ENCODE measurements at regions not wholly inside any gene's neighbourhood (a gene's known extent, or its start where the extent isn't known, plus 50 kb on each side); places are given as distances from the start of the nearest gene placed in this dataset.

- DNase-seq (no peak), ATAC-seq (no peak)
- intact Hi-C loops (cut with DNase I, micrococcal nuclease), result no loop called here
Measured at GRCh38 chr14:38336298-38336697, 80.4 kb upstream of the CLEC14A start.

GRCh38 chr14:38330275-38330674, 74.4 kb upstream of the CLEC14A start:
- DNase-seq (no peak), ATAC-seq (no peak)
- intact Hi-C loops (cut with DNase I, micrococcal nuclease), result no loop called here

GRCh38 chr14:38329246-38329645, 73.4 kb upstream of the CLEC14A start:
- no peak for DNase-seq
- intact Hi-C loops (cut with DNase I, micrococcal nuclease), result no loop called here
- ATAC-seq, result no peak

- intact Hi-C loops (cut with DNase I, micrococcal nuclease), result no loop called here
- ATAC-seq (no peak), DNase-seq (no peak)
Measured at GRCh38 chr14:38316922-38317321, 61.0 kb upstream of the CLEC14A start.

- DNase-seq, result no peak
- intact Hi-C loops (cut with DNase I, micrococcal nuclease), result no loop called here
- ATAC-seq, result no peak
Measured at GRCh38 chr14:38311655-38312054, 55.8 kb upstream of the CLEC14A start.

GRCh38 chr14:38310420-38310995, 54.6 kb upstream of the CLEC14A start:
- DNase-seq, result no peak
- intact Hi-C loops (cut with DNase I, micrococcal nuclease), result no loop called here
- ATAC-seq, result no peak

GRCh38 chr14:38309522-38310277, 53.8 kb upstream of the CLEC14A start:
- DNase-seq (no peak), ATAC-seq (no peak)
- intact Hi-C loops (cut with DNase I, micrococcal nuclease), result no loop called here
